HepG2 (cell line): ENCODE measurements at regions not wholly inside any gene's neighbourhood (a gene's known extent, or its start where the extent isn't known, plus 50 kb on each side); places are given as distances from the start of the nearest gene placed in this dataset.

Source experiments
- CEBPZ ChIP-seq: IDR thresholded peaks from 2 replicates; pipeline ENCODE4 v1.6.1; 2012; ENCODE audit warnings: low read length, improper control_type of control experiment
- CENPX ChIP-seq: sonication (generic); formaldehyde crosslinking; IDR thresholded peaks from 2 replicates; pipeline ENCODE4 v1.9.0; 2021; ENCODE audit warnings: mild to moderate bottlenecking, missing genetic modification reagents, moderate library complexity
- CHD4 ChIP-seq: fragments of 200-600 bp; sonication (generic); IDR thresholded peaks from 2 replicates; pipeline ENCODE4 v1.7.0; 2017; ENCODE audit warnings: mild to moderate bottlenecking, low read length, borderline replicate concordance
- MAFF ChIP-seq: IDR thresholded peaks from 2 replicates; pipeline ENCODE4 v1.6.1; 2011; ENCODE audit warnings: low read depth, low read length, improper control_type of control experiment
- MBNL3 ChIP-seq: fragments of 250-450 bp; sonication (Bioruptor Pico); conservative IDR thresholded peaks from 2 replicates; pipeline ENCODE4 v1.8.0; 2022; ENCODE audit warnings: mild to moderate bottlenecking, inconsistent platforms
- MEF2D ChIP-seq: sonication (generic); formaldehyde crosslinking; IDR thresholded peaks from 2 replicates; pipeline ENCODE4 v1.5.1; 2020; ENCODE audit warnings: mild to moderate bottlenecking, missing genetic modification reagents
- MTF1 ChIP-seq: sonication (generic); formaldehyde crosslinking; IDR thresholded peaks from 2 replicates; pipeline ENCODE4 v1.5.0; 2020; ENCODE audit warnings: missing genetic modification reagents
- PAX8 ChIP-seq: sonication (generic); formaldehyde crosslinking; IDR thresholded peaks from 2 replicates; pipeline ENCODE4 v1.8.0; 2022; ENCODE audit warnings: mild to moderate bottlenecking, missing genetic modification reagents, borderline replicate concordance
- PCBP1 ChIP-seq: fragments of 200-400 bp; formaldehyde crosslinking; IDR thresholded peaks from 2 replicates; pipeline ENCODE4 v1.6.1; 2017; ENCODE audit warnings: mild to moderate bottlenecking, low read depth, low read length, borderline replicate concordance
- RARA ChIP-seq: IDR thresholded peaks from 2 replicates; pipeline ENCODE4 v1.6.1; 2016; ENCODE audit warnings: missing genetic modification reagents, missing compliant biosample characterization
- REPIN1 ChIP-seq: sonication (generic); formaldehyde crosslinking; IDR thresholded peaks from 2 replicates; pipeline ENCODE4 v1.8.0; 2022; ENCODE audit warnings: missing genetic modification reagents, low read depth, mild to moderate bottlenecking, borderline replicate concordance
- SMARCC2 ChIP-seq: fragments of 450-650 bp; IDR thresholded peaks from 2 replicates; pipeline ENCODE4 v1.6.1; 2017; ENCODE audit warnings: antibody characterized with exemption, mild to moderate bottlenecking
- TARDBP ChIP-seq: sonication (generic); formaldehyde crosslinking; IDR thresholded peaks from 2 replicates; pipeline ENCODE4 v1.8.0; 2022; ENCODE audit warnings: mild to moderate bottlenecking, missing genetic modification reagents
- TFE3 ChIP-seq: IDR thresholded peaks from 2 replicates; pipeline ENCODE4 v1.6.1; 2016
- TRIM24 ChIP-seq: sonication (generic); formaldehyde crosslinking; IDR thresholded peaks from 2 replicates; pipeline ENCODE4 v1.8.0; 2022; ENCODE audit warnings: mild to moderate bottlenecking, missing genetic modification reagents
- ZFP36 ChIP-seq: fragments of 150-350 bp; IDR thresholded peaks from 2 replicates; pipeline ENCODE4 v1.6.1; 2018; ENCODE audit warnings: borderline replicate concordance, low read length, low read depth; ENCODE audit not compliant: partially characterized antibody
- ZNF138 ChIP-seq: sonication (generic); formaldehyde crosslinking; IDR thresholded peaks from 2 replicates; pipeline ENCODE4 v1.5.0; 2020; ENCODE audit warnings: mild to moderate bottlenecking, low read depth, missing genetic modification reagents
- ZNF335 ChIP-seq: sonication (generic); formaldehyde crosslinking; IDR thresholded peaks from 2 replicates; pipeline ENCODE4 v1.4.0; 2020; ENCODE audit warnings: missing genetic modification reagents
- ZNF367 ChIP-seq: sonication (generic); formaldehyde crosslinking; IDR thresholded peaks from 2 replicates; pipeline ENCODE4 v1.4.0; 2020; ENCODE audit warnings: missing genetic modification reagents, borderline replicate concordance
- ZNF414 ChIP-seq: sonication (generic); formaldehyde crosslinking; IDR thresholded peaks from 2 replicates; pipeline ENCODE4 v1.5.0; 2020; ENCODE audit warnings: missing genetic modification reagents
- ZNF678 ChIP-seq: sonication (generic); formaldehyde crosslinking; IDR thresholded peaks from 2 replicates; pipeline ENCODE4 v1.4.0; 2020; ENCODE audit warnings: mild to moderate bottlenecking, missing genetic modification reagents
- ZNF737 ChIP-seq: sonication (generic); formaldehyde crosslinking; IDR thresholded peaks from 2 replicates; pipeline ENCODE4 v1.5.0; 2020; ENCODE audit warnings: missing genetic modification reagents, mild to moderate bottlenecking, borderline replicate concordance
- ZNF746 ChIP-seq: sonication (generic); formaldehyde crosslinking; IDR thresholded peaks from 2 replicates; pipeline ENCODE4 v1.8.0; 2022; ENCODE audit warnings: mild to moderate bottlenecking, missing genetic modification reagents
- ZNF75D ChIP-seq: sonication (generic); formaldehyde crosslinking; IDR thresholded peaks from 2 replicates; pipeline ENCODE4 v1.8.1; 2023; ENCODE audit warnings: missing genetic modification reagents, mild to moderate bottlenecking, borderline replicate concordance
- TF ChIP-seq, protein P1 (sequence below): sonication (generic); formaldehyde crosslinking; IDR thresholded peaks from 2 replicates; pipeline ENCODE4 v1.5.0; 2020; ENCODE audit warnings: missing genetic modification reagents

DNA sequence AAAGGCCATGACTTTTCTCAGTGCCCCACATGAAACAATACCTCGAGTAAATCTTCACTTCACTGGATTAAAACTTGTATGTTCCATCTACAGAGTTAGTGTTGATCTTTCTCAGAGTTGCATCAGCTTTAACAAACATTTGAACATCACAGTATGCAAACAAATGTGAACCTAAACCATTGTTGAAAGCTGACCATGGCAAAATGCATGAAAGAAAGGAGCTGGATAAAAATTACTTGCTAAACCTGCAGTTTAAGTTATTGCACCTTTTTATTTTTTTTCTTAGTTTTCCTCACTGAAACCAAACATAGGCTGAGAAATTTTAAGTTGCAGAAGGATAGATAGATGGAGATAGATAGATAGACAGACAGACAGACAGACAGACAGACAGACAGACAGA, 107.2 kb upstream of the UGP2 start (continued):
- TF ChIP-seq CEBPZ (no peak), PAX8 (CRISPR knock-in tag) (no peak), ZFP36 (no peak), MBNL3 (no peak), CENPX (CRISPR knock-in tag) (no peak), SMARCC2 (peak; percentile 88; the same call in 1 of the 2 replicates), TARDBP (CRISPR knock-in tag) (peak; percentile 74), ZNF678 (CRISPR knock-in tag) (no peak), MAFF (peak; percentile 90), ZNF138 (CRISPR knock-in tag) (no peak), ZNF75D (CRISPR knock-in tag) (no peak), ZNF746 (CRISPR knock-in tag) (no peak), CHD4 (peak; percentile 92; the same call in 1 of the 2 replicates), TRIM24 (CRISPR knock-in tag) (no peak), TFE3 (peak; percentile 69; the same call in 1 of the 2 replicates), ZNF414 (CRISPR knock-in tag) (peak; percentile 56; the same call in 1 of the 2 replicates), MTF1 (no peak), ZNF367 (CRISPR knock-in tag) (no peak), RARA (CRISPR knock-in tag) (peak; percentile 89), REPIN1 (peak; percentile 82; the same call in 1 of the 2 replicates), ZNF335 (CRISPR knock-in tag) (no peak), ZNF737 (CRISPR knock-in tag) (no peak), MEF2D (0 out of 2 replicates have a peak, but pooled peaks have one; percentile 56), PCBP1 (no peak)
- TF ChIP-seq, protein P1, sequence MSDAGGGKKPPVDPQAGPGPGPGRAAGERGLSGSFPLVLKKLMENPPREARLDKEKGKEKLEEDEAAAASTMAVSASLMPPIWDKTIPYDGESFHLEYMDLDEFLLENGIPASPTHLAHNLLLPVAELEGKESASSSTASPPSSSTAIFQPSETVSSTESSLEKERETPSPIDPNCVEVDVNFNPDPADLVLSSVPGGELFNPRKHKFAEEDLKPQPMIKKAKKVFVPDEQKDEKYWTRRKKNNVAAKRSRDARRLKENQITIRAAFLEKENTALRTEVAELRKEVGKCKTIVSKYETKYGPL (CRISPR knock-in tag), result 0 out of 2 replicates have a peak, but pooled peaks have one; percentile 21
